HG03108 (cell line): ENCODE measurements at regions not wholly inside any gene's neighbourhood (a gene's known extent, or its start where the extent isn't known, plus 50 kb on each side); places are given as distances from the start of the nearest gene placed in this dataset.

Experiments
- ATAC-seq: cut with Tn5 transposase; IDR thresholded peaks from one replicate; pipeline ENCODE4 v1.9.1; 2021; ENCODE audit warnings: moderate library complexity; ENCODE audit not compliant: unreplicated experiment

DNA sequence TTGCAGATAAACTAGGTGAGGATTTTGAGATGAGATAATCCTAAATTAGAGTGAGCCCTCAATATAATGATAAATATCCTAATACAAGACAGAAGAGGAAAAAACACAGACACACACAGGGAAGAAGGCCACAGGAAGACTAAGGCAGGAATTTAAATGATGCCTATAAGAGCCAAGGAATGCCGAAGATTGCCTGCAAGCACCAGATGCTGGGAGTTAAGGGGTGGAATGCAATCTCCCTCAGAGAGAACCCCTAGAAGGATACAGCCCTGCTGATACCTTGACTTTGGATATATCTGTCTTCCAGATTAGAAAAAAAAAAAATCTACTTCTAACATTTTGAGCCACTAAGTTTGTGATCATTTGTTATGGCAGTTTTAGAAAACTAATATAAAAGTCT, 299.7 kb upstream of the PRMT6 start:
- ATAC-seq = no peak

DNA sequence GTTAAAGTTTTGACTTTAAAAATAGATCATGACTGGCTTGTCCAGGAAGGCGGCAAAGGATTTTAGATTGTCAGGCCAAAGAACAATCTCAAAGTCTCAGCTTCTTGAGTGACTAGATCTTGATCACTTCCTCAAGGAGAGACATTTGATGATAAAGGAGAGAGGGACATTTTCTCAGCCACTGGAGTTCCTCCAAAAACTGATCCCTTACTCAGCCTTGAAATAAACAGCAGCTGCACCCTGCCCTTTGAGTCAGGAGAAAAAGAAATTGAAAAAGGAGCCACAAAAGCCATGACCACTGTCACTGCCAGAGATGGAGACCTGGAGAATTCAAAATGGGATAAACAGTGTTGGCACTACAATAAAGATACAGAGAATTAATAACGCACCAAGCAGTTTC, 288.4 kb upstream of the PRMT6 start:
- ATAC-seq = no peak

DNA sequence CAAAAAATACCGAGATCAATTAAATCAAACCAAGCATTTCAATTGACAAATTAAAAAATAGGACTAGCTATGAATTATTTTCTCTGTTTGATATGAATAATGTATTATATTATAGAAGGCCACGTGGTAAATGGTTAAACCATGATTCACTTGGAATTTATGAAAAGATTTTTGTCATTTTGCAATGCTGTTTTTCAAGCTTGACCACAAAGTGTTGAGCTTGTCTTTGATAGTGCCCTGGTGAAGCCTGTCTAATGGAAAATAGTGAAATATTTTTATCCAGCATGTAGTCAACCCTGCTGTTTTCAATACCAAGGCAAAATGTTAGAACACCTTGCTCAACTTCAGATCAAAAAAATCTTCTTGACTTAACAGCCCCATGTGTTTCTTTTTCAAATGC, 288.0 kb upstream of the PRMT6 start:
- ATAC-seq = no peak

DNA sequence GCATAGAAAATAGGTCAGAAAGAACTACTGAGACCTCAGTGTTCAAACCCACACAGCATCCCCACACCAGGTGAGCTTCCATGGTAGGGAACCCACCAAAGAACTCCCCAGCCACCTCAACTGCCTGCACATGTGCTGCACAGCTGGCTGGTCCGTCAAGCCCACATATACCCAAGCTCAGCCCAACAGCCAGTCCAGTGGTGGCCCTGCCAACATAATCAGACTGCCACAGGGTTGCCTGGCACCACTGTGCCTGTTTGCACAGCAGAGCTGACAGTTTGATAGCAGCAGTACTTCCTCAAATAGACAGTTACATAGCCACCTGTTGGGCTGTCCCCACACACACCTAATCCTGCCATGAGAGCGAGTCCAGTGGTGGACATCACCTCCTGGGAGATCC, 283.3 kb upstream of the PRMT6 start:
- no peak for ATAC-seq

DNA sequence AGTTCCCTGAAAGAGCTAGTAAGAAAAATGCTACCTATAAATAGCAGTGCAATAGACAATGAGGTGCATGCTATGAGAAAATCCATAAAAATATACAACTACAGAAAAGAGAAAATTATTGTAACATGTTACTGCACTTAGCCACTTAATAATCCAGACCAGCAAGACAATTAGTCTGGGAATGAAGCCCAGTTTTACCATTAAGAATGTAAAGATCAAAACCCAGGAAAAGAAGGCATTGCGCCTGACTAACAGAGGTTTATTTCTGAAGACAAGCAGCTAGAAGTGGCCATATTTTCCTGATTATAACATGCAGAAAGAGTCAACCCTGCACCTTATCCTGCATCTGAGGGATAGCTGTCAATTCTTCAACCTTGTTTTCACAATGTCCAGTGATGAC, 276.4 kb upstream of the PRMT6 start:
- no peak for ATAC-seq

DNA sequence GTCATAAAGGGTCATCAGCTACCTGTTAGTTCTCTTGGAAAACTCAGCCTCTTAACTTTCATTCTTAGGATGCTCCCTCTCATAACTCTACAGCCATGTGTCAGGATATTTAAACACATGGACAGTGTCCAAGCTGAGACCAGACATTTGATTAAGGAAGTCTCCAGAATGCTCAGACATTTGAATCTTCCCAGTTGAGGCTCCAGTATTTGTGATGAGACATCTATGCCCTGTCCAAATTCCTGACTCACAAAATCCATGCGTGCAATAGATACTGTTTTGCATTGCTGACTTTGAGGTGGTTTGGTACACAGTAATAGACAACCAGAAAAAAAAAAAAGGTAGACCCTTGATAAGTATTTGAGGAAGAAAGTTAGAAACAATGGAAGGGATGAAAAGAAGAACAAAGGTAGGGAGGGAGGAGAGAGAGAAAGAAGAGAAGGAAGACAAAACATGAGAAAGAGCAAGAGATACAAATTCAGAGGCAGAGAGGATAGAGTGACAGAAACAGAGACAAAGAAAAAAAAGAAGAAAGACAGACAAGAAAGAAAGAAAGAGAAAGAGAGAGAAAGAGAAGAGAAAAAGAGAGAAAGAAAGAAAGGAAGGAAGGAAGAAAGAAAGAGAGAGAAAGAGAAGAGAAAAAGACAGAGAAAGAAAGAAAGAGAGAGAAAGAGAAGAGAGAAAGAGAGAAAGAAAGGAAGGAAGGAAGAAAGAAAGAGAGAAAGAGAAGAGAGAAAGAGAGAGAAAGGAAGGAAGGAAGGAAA, 275.5 kb upstream of the PRMT6 start:
- ATAC-seq = no peak

DNA sequence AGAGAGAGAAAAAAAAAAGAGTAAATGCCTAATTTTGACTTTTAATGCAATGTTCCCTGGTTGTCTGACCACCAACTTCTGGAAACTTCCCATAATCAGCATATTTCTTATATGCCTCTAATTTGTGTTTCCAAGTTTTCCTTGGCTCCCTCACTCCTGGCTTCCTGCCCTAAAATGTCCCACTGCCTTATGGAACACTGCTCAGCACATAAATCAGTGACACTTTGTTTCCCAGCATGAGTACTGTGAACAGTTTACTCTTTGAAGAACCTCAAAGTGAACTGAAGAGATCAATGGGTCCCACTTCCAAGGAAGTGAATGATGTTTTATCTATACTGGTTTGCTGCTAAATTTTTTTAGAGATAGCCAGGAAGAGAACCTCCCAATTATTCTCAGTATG, 271.3 kb upstream of the PRMT6 start:
- no peak for ATAC-seq

DNA sequence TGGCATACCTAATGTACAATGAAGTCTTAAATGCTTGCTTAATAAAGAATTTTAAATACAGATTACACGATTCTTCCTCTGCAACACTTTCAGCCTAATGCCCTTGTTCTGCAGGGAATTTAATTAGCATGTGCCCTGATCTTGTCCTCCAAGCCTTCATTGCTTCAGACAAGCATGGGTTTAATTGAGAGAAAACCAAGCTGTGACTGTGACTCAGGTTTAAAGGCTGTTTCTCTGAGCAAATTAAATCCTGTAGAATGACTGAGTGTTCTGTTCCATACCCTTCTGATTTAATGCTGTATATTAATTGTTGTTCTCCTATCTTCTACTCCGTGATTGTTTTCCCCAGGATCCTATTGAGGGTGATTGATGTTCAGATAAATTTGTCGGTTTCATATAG, 269.0 kb upstream of the PRMT6 start:
- no peak for ATAC-seq

DNA sequence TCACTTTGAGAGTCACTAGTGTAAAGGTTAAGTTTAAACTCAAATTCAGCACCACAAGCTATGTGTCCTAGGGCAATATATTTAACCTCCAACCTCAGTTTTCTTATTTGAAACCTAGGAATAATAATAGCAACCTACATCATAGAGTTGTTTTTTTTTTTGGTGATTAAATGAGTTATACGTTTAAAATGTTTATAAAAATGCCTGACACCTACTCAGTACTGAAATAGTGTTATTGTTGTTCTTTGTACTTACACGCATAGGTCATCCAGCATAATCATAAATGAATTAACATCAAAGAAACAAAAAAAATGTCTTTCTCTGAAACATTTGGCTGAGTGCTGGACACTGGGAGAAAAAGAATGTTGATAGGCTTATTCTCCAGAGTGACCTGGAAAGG, 266.8 kb upstream of the PRMT6 start:
- no peak for ATAC-seq

DNA sequence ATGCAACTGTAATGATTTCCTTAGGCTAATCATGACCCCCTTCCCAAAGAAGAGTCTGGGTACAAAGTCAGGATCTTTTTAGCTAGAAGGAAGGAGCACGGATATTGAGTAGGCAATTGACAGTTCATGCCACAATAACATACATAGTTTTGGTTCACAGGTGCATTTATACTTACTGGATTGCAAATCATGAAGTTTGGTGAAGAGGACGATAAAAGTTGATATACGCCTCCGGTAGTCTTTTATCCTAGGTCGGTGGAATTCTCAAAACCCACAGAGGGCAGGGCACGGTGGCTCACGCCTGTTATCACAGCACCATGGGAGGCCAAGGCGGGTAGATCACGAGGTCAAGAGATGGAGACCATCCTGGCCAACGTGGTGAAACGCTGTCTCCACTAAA, 265.4 kb upstream of the PRMT6 start:
- no peak for ATAC-seq

DNA sequence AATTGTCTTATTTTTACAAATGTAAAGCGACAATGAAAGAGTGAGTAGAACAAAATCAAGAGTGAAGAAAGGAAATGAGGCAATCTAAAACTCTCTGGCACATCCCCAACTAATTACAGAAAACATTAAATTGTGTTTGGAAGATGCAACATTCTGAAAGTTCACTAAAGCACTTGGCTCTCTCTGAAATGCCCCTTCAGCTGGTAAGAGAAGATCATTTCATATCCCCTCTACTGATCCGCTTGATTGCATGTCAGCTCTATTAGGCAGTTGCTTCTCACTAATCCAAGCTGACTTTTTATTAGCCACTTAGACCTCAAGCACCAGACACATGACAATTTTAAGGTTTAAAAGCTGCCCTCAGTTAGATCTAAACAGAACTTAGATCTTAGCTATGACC, 262.8 kb upstream of the PRMT6 start:
- no peak for ATAC-seq

DNA sequence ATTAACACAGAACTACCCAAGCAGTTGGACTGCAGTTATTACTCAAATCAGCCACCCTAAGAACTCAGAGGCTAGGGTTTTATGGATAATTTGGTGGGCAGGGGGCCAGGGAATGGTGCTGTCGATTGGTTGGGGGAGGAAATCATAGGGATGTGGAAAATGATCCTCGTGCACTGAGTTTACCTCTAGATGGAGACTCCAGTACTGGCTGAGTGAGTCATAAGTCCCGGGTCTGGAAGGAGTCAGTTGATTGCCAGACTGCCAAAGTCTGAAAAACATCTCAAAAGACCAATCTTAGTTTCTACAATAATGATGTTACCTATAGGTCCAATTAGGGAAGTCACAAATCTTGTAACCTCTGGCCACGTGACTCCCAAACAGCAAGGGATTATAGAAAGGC, 257.5 kb upstream of the PRMT6 start:
- no peak for ATAC-seq

DNA sequence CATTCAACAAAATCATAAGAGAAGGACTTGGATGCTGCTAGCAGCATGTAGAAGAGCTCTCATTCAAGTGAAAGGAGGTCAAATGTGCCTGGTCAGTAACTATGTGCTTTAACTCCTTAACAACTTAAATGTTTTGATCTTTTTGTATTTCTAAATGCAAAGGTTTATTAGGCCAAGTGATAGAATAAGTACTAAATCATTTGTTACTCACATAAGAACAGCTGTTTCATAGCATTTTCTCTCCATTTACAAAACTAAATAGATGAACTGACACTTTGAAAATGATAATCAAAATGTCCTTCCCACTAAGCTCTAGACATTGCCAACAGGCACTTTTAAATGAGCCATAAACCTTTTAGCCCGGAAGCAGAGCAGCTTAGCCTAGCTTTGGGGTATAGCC, 254.3 kb upstream of the PRMT6 start:
- ATAC-seq = no peak

DNA sequence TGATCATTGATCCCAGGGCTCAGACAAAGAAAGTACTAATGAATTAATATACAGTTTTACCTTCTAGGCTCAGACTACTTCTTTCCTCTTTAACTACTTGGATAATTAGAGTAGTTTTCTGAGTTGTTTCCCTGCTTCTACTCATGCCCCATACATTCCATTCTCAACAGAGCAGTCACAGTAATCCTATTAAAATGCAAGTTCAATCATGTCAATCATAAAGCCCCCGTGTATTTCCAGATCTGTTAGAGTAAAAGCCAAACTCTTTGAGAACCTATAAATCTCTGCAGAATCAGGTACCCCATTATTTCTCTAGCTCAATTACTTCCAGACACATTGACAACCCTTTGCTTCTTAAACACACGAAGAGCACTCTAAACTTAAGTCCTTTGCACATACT, 242.1 kb upstream of the PRMT6 start:
- no peak for ATAC-seq

DNA sequence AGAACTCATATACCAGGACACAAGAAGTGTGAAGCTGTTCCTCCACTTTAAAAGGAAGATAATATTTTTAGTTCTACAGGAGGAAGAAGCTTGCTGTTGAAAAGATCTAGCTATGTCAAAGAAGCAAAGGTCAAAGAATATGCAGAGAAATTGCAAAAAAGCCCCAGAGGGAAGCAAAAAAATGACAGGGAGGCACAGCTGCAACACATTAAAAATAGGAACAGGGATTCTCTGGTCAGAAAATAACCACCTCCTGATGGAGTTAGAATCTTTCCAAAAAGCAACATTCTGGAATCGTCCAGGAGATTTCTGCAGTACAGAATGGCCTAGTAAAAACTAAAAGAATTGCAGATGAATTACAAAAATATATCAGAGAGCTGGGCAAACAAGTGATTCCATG, 238.9 kb upstream of the PRMT6 start:
- ATAC-seq = no peak

DNA sequence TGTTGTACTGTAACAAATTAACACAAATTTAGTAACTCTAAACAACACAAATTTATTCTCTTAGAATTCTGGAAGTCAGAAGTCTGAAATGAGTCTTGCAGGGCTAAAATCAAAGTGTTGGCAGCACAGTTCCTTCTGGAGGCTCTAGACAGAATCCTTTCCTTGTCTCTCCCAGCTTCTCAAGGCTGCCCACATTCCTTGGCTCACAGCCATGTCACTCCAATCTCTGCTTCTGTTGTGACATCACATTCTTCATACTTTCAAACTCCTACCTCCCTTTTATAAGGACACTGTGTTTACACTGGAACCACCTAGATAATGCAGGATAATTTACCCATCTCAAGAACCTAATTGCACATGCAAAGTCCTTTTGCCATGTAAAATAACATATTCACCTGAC, 225.0 kb upstream of the PRMT6 start:
- ATAC-seq = no peak

DNA sequence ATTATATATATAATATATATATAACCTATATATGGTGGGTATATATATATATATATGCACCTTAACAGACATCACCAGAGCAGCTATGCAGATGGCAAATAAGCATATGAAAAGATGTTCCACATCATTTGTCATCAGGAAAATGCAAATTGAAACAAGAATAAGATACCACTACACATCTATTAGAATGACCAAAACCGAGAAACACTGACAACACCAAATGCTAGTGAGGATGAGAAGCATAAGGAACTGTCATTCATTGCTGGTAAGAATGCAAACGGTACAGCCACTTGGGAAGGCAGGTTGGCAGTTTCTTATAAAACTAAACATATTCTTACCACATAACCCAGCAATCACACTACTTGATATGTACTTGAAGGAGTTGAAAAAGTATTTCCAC, 219.8 kb upstream of the PRMT6 start:
- ATAC-seq = no peak

DNA sequence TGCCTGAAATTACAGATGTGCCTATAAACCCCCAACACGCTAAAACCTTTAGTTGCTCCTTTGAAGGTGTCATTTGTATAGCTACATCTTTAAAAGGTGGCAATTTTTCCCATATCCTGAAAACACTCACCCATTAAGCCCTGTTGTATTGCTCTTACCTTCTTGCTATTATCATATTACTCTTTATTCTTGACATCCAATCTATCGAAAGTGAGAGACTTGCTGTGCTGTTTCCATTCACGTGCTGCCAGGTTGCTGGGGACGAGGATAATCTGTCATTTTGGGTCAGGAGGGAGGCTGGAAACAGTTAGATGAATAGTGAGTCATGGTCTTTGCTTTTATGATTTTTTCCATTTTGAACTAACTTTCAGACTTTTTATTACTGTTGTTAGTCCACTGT, 213.0 kb upstream of the PRMT6 start:
- no peak for ATAC-seq

DNA sequence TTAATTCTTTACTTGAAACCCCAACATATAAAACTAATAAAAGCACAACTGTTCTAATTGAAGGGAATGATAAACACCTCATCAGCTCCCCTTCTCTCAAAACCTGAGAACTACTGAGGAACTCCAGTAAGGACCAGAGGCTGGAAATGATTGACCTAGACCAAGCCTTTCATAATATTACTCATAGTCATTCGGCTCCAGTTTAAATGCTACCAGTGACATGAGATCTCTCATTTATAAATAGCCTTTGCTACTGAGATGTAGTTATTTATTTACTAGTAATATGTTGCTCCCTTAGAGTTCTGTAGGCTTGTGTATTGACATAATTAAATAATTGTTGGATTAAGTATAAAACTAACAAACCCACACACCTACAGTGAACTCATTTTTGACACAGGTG, 209.8 kb upstream of the PRMT6 start:
- ATAC-seq = peak; percentile 96

DNA sequence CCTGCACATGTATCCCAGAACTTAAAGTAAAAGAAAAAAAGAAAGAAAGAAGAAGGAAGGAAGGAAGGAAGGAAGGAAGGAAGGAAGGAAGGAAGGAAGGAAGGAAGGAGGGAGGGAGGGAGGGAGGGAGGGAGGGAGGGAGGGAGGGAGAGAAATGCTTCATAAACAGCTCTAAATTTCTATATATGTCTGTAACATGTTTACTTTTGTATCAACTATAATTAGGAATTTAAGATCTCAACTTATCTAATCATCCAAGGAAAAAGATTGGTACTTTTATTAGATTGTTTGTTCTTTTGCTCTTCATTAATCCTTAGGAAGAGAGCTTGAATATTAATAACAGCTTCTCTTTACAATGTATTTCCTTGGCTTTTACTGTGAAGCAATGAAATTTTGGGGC, 195.4 kb upstream of the PRMT6 start:
- ATAC-seq = no peak

DNA sequence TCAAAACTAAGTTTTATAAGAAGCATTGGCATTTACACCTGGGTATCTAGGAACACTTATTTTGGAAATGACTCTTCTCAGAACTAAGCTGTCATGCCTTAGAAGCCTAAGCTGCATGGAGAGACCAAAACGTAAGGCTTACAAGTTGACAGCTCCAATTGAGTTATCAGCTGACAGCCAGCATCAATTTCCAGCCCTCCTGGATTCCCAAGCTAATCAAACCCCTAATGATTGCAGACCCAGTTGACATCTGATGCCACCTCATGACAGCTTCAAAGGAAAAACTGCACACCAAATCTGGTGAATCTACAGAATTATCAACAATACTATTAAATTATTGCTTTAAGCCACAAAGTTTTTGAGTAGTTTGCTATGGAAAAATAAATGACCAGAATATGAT, 187.6 kb upstream of the PRMT6 start:
- no peak for ATAC-seq

DNA sequence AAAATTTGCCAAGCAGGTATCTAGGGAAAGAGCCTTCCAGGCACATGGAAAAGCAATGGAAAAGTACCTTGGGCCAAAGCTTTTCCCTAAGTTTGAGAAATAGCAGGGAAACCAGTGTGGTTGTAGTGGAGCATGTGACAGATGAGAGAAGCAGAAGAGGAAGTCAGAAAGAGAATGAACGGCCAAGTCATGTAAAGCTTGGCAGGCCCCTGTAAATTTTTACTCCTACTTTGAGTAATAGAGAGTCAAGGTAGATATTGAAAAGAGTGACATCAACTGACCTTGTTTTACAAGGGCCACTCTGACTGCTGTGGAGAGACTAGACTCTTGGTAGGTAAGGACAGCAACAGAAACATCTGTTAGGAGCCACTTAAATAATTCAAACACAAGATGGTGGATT, 180.9 kb upstream of the PRMT6 start:
- no peak for ATAC-seq

DNA sequence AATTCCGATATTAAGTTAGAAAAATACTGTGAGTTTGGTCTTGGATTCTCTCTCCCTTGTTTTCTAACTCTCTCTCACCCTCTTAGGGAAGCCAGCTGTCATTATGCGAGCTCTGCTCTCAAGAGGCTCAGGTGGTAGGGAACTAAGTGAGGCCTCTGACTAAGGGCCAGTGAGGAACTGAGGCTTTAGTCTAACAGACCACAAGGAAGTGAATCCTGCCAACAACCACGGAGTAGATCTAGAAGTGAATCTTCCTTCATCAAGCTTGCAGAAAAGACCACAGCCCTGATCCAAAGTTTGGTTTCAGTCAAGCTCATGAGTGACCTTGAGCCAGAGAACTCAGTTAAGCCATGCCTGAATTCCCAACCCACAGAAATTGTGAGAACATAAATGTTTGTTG, 180.1 kb upstream of the PRMT6 start:
- ATAC-seq = no peak

DNA sequence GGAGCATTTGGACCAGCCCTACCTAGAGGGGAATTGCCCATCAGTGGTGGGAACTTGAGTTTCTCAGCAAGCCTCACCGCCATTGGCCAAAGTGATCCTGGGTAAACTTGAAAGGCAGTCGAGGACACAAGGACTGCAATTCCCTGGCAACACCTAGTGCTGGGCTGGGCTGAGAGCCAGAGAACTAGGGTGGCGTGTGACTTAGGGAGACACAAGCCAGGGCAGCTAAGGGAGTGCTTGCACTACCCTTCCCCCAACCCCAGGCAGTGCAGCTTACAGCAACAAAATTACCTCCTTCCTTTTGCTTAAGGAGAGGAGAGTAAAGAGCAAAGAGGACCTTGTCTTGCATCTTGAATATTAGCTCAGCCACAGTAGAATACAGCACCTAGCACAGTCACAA, 176.9 kb upstream of the PRMT6 start:
- no peak for ATAC-seq
